SK-N-SH (cell line): ENCODE measurements at regions not wholly inside any gene's neighbourhood (a gene's known extent, or its start where the extent isn't known, plus 50 kb on each side); places are given as distances from the start of the nearest gene placed in this dataset.
A peak's percentile ranks its signal among the peaks of the same experiment; 100 is the strongest.

Experiments
- ELF1 ChIP-seq: IDR thresholded peaks from 2 replicates; pipeline ENCODE4 v1.4.0; 2012
- EP300 ChIP-seq, 2 experiments: IDR thresholded peaks; 2 replicates each; pipeline versions ENCODE4 v1.4.0 to v1.6.1; 2012; ENCODE audit warnings: borderline replicate concordance in 1 of 2, low read depth in 1 of 2, low read length in 1 of 2
- EZH2phosphoT487 ChIP-seq: fragments of 200-600 bp; sonication (generic); IDR thresholded peaks from 2 replicates; pipeline ENCODE4 v1.6.1; 2017; ENCODE audit warnings: low read depth, mixed run types, mild to moderate bottlenecking, antibody characterized with exemption, moderate library complexity, borderline replicate concordance
- FOXM1 ChIP-seq: IDR thresholded peaks from 2 replicates; pipeline ENCODE4 v1.4.0; 2012; ENCODE audit warnings: low read depth, mild to moderate bottlenecking
- NRF1 ChIP-seq: IDR thresholded peaks from 2 replicates; pipeline ENCODE4 v1.6.1; 2012; ENCODE audit warnings: low read depth, mild to moderate bottlenecking, low read length
- POLR2AphosphoS5 ChIP-seq: IDR thresholded peaks from 2 replicates; pipeline ENCODE4 v1.6.1; 2012; ENCODE audit warnings: low read depth, low read length
- RAD21 ChIP-seq: IDR thresholded peaks from 2 replicates; pipeline ENCODE4 v1.6.1; 2012; ENCODE audit warnings: mild to moderate bottlenecking, low read length
- TCF12 ChIP-seq: IDR thresholded peaks from 2 replicates; pipeline ENCODE4 v1.4.0; 2012
- TEAD4 ChIP-seq: IDR thresholded peaks from 2 replicates; pipeline ENCODE4 v1.4.0; 2012; ENCODE audit warnings: mild to moderate bottlenecking, borderline replicate concordance; ENCODE audit not compliant: insufficient read depth
- TF ChIP-seq, protein P1 (sequence below): IDR thresholded peaks from 2 replicates; pipeline ENCODE4 v1.6.1; 2012; ENCODE audit warnings: mild to moderate bottlenecking, low read depth, low read length, moderate library complexity
- TF ChIP-seq, protein P2 (sequence below): fragments of 200-600 bp; sonication (generic); IDR thresholded peaks from 2 replicates; pipeline ENCODE4 v1.6.1; 2017; ENCODE audit warnings: antibody characterized with exemption, mild to moderate bottlenecking, moderate library complexity
- TF ChIP-seq, protein P3 (sequence below): IDR thresholded peaks from 2 replicates; pipeline ENCODE4 v1.4.0; 2012; ENCODE audit warnings: low read depth
- TF ChIP-seq, protein P4 (sequence below): fragments of 150-350 bp; IDR thresholded peaks from 2 replicates; pipeline ENCODE4 v1.6.1; 2017; ENCODE audit warnings: antibody characterized with exemption, low read length, low read depth, borderline replicate concordance
- TF ChIP-seq, protein P5 (sequence below): IDR thresholded peaks from 2 replicates; pipeline ENCODE4; 2012

DNA sequence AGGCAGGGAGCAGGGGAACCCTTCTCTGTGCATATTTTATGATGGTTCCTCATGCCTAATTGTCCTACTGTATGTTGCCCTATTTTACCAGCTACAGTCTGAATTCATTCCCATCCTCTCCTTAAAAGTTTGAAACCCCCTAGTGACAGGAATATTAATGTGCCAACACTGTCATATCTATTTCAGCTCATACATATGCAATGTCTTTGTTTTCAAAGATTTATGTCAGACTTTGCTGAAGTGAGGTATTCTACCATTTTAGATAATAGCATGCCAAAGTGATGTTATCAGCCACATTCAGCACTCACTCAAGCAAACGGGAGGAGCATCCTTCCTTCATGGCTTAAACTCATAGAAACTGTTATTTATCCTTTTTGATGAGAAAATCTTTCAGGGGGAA lies 696.5 kb downstream of the NR2F1-AS1 start:
- TF ChIP-seq, protein P1, sequence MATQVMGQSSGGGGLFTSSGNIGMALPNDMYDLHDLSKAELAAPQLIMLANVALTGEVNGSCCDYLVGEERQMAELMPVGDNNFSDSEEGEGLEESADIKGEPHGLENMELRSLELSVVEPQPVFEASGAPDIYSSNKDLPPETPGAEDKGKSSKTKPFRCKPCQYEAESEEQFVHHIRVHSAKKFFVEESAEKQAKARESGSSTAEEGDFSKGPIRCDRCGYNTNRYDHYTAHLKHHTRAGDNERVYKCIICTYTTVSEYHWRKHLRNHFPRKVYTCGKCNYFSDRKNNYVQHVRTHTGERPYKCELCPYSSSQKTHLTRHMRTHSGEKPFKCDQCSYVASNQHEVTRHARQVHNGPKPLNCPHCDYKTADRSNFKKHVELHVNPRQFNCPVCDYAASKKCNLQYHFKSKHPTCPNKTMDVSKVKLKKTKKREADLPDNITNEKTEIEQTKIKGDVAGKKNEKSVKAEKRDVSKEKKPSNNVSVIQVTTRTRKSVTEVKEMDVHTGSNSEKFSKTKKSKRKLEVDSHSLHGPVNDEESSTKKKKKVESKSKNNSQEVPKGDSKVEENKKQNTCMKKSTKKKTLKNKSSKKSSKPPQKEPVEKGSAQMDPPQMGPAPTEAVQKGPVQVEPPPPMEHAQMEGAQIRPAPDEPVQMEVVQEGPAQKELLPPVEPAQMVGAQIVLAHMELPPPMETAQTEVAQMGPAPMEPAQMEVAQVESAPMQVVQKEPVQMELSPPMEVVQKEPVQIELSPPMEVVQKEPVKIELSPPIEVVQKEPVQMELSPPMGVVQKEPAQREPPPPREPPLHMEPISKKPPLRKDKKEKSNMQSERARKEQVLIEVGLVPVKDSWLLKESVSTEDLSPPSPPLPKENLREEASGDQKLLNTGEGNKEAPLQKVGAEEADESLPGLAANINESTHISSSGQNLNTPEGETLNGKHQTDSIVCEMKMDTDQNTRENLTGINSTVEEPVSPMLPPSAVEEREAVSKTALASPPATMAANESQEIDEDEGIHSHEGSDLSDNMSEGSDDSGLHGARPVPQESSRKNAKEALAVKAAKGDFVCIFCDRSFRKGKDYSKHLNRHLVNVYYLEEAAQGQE: no peak
- no peak for TF ChIP-seq EZH2phosphoT487
- TF ChIP-seq, protein P2, sequence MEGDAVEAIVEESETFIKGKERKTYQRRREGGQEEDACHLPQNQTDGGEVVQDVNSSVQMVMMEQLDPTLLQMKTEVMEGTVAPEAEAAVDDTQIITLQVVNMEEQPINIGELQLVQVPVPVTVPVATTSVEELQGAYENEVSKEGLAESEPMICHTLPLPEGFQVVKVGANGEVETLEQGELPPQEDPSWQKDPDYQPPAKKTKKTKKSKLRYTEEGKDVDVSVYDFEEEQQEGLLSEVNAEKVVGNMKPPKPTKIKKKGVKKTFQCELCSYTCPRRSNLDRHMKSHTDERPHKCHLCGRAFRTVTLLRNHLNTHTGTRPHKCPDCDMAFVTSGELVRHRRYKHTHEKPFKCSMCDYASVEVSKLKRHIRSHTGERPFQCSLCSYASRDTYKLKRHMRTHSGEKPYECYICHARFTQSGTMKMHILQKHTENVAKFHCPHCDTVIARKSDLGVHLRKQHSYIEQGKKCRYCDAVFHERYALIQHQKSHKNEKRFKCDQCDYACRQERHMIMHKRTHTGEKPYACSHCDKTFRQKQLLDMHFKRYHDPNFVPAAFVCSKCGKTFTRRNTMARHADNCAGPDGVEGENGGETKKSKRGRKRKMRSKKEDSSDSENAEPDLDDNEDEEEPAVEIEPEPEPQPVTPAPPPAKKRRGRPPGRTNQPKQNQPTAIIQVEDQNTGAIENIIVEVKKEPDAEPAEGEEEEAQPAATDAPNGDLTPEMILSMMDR: 0 out of 2 replicates have a peak, but pooled peaks have one; percentile 12
- TF ChIP-seq, protein P3, sequence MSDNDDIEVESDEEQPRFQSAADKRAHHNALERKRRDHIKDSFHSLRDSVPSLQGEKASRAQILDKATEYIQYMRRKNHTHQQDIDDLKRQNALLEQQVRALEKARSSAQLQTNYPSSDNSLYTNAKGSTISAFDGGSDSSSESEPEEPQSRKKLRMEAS: no peak
- no peak for TF ChIP-seq ELF1
- TF ChIP-seq, protein P4, sequence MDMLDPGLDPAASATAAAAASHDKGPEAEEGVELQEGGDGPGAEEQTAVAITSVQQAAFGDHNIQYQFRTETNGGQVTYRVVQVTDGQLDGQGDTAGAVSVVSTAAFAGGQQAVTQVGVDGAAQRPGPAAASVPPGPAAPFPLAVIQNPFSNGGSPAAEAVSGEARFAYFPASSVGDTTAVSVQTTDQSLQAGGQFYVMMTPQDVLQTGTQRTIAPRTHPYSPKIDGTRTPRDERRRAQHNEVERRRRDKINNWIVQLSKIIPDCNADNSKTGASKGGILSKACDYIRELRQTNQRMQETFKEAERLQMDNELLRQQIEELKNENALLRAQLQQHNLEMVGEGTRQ: no peak
- TF ChIP-seq, protein P5, sequence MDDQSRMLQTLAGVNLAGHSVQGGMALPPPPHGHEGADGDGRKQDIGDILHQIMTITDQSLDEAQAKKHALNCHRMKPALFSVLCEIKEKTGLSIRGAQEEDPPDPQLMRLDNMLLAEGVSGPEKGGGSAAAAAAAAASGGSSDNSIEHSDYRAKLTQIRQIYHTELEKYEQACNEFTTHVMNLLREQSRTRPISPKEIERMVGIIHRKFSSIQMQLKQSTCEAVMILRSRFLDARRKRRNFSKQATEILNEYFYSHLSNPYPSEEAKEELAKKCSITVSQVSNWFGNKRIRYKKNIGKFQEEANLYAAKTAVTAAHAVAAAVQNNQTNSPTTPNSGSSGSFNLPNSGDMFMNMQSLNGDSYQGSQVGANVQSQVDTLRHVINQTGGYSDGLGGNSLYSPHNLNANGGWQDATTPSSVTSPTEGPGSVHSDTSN: peak; percentile 39
- no peak for TF ChIP-seq RAD21
- no peak for TF ChIP-seq POLR2AphosphoS5
- no peak for TF ChIP-seq EP300 (IDR thresholded peaks at IDR 0.05; ENCODE audit: borderline replicate concordance in 1 of 2, low read depth in 1 of 2, low read length in 1 of 2)
- TF ChIP-seq TEAD4: no peak
- TF ChIP-seq FOXM1: no peak
- no peak; the same call in 1 of the 2 replicates for TF ChIP-seq TCF12
- TF ChIP-seq NRF1: no peak
